WI38 (cell line): ENCODE measurements at regions not wholly inside any gene's neighbourhood (a gene's known extent, or its start where the extent isn't known, plus 50 kb on each side); places are given as distances from the start of the nearest gene placed in this dataset.

Experiments used
- H3K4me3 ChIP-seq: 2 replicates; pipeline ENCODE4 v1.5.1; 2011; ENCODE audit warnings: low read depth, mild to moderate bottlenecking, control low read depth, low read length
- TF ChIP-seq, protein P1 (sequence below): IDR thresholded peaks from 2 replicates; pipeline ENCODE4 v1.5.1; 2012; ENCODE audit warnings: low read depth, mild to moderate bottlenecking, control low read depth, low read length

DNA sequence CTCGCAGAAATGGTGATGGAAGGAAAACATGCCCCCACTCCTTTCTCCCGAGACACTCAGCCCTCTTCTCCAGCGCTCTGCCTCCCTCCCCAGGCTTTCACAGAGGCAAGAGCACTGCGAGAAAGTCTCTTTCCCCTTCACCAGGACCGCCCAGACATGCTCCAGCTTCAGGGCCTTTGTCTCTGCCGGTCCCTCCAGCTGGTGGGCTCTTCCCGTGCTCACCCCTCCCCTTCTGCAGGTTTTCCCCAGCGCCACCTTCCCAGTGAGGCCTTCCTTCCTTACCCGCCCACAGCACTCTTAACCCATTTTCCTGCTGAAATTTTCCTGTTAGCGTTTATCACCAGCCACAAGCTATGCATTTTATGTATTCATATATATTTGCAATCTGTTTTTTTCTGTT, 86.2 kb downstream of the TFAP2C start:
- H3K4me3 ChIP-seq, result no peak overlapping the region
- TF ChIP-seq, protein P1, sequence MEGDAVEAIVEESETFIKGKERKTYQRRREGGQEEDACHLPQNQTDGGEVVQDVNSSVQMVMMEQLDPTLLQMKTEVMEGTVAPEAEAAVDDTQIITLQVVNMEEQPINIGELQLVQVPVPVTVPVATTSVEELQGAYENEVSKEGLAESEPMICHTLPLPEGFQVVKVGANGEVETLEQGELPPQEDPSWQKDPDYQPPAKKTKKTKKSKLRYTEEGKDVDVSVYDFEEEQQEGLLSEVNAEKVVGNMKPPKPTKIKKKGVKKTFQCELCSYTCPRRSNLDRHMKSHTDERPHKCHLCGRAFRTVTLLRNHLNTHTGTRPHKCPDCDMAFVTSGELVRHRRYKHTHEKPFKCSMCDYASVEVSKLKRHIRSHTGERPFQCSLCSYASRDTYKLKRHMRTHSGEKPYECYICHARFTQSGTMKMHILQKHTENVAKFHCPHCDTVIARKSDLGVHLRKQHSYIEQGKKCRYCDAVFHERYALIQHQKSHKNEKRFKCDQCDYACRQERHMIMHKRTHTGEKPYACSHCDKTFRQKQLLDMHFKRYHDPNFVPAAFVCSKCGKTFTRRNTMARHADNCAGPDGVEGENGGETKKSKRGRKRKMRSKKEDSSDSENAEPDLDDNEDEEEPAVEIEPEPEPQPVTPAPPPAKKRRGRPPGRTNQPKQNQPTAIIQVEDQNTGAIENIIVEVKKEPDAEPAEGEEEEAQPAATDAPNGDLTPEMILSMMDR, result no peak

DNA sequence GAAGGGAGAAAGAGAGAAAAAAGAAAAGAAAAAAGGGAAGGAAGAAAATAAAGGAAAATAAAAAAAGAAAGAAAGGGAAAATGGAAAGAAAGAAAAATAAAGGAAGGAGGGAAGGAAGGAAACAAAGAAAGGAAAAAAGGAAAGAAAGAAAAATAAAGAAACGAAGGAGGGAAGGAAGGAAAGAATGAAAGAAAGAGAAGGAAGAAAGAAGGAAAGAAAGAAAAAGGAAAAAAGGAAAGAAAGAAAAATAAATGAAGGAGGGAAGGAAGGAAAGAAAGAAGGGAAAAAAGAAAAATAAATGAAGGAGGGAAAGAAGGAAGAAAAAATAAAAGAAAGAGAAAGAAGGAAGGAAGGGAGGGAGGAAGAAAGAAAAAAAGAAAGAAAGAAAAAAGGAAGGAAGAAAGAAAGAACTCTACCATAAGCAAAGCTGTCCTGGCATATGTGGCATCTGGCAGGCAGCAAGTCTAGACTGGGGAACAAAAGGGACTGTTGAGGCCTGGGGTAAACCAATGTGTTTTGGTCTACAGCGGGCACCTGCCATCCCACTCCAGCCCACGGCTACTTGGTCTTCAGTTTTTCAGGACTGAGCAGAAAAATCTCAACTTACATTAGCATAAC, 86.9 kb downstream of the TFAP2C start:
- H3K4me3 ChIP-seq, result no peak overlapping the region
- TF ChIP-seq, protein P1, result no peak

DNA sequence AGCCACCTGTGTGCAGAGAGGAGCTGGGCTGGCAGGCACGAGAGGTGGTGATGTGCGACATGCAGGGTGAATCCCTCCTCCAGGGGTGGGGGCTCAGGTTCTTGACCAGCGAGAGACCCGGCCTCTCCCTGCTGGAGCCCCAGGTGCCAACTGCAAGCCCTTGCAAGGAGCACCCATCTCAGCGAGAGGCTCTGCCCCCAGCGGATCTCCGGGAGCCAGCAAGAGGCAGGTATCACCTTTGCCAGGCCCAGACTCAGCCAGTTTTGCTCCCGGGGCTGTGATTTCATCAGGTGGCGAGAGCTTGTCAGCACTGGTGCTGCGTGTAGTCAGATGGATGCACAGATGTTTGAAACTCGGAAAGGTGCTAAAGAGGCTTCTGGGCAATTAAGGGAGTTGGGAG, 87.7 kb downstream of the TFAP2C start:
- no peak overlapping the region for H3K4me3 ChIP-seq
- TF ChIP-seq, protein P1, result no peak

DNA sequence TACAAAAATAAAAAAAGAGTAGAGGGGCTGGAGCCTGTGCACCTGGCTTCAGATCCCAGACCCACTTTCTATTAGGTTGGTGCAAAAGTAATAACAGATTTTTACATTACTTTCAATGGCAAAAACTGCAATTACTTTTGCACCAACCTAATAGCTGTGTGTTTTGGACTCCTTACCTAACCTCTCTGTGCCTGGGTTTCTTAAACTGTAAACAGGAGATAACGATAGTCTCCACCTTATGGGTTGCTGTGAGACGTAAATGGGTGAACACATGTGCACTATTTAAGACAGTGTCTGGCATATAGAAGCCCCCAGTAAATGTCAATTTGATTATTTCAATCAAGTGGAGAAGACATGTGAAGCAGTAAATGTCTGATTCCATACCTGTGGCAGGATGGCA, 89.7 kb downstream of the TFAP2C start:
- TF ChIP-seq, protein P1, result no peak
- no peak overlapping the region for H3K4me3 ChIP-seq

DNA sequence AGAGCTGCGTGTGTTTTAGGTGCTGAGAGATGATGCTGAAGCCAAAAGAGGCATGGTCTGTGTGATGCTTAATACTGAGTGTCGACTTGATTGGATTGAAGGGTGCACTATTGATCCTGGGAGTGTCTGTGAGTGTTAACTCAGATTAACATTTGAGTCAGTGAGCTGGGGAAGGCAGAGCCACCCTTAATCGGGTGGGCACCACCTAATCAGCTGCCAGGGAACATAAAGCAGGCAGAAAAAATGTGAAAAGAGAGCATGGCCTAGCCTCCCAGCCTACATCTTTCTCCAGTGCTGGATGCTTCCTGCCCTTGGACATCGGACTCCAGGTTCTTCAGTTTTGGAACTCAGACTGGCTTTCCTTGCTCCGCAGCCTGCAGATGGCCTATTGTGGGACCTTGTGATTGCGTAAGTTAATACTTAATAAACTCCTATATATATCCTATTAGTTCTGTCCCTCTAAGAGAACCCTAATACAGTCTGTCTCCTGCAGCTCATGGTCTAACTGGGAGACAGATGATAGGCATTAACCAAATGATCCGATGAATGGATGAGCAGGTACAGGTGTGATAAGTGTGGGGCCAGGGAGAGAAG, 91.6 kb downstream of the TFAP2C start:
- TF ChIP-seq, protein P1, result no peak

DNA sequence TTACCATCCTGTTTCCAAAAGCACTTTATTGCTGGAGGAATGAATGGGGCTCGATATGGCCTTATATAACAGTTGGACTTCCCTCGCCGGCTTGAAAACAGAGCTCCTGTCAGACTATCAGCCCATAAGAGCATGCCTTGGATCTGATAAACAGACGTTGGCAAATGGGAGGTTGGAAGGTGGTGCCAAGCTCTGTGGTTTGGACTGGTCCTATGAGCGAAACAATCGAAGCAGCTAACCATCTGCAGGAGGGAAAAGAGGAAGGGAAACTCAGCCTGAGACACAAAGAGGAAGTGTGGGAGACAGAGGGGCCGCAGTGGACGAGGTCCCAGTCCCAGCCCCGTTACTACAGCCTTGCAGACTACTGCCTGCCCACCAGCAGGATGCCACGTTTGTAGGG, 92.9 kb downstream of the TFAP2C start:
- TF ChIP-seq, protein P1, result no peak
- H3K4me3 ChIP-seq, result no peak overlapping the region

More for the DNA sequence above, 91.6 kb downstream of the TFAP2C start:
- no peak overlapping the region for H3K4me3 ChIP-seq

DNA sequence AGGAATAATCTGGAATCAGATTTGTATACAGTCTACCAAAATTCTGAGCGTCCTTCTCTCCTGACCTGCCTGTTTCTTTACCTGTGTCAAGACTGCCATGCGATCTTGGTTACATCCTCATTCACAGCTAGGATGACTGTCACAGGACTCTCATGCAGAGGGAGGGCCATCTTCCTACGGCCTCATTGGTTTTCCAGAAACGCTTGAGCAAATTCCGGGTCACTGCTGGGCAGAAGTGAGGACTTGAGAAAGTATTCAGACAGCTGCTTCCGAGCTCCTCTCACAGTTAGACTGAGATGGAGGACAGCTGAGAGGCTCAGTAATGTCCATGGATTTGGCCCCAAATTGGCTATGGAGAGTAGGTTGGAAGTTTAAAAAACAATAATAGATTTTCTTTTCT, 94.2 kb downstream of the TFAP2C start:
- H3K4me3 ChIP-seq, result no peak overlapping the region
- TF ChIP-seq, protein P1, result no peak
